PFSK-1 (cell line): ENCODE measurements at regions not wholly inside any gene's neighbourhood (a gene's known extent, or its start where the extent isn't known, plus 50 kb on each side); places are given as distances from the start of the nearest gene placed in this dataset.

Source experiments
- FOXP2 ChIP-seq: optimal IDR thresholded peaks from 2 replicates; pipeline ENCODE3; 2011; ENCODE audit warnings: borderline replicate concordance, control low read depth, inconsistent platforms; ENCODE audit not compliant: insufficient read depth; ENCODE audit errors: extremely low read length, extremely low read depth
- POLR2AphosphoS5 ChIP-seq: IDR thresholded peaks from 2 replicates; pipeline ENCODE4 v1.6.1; 2012; ENCODE audit warnings: low read depth, mild to moderate bottlenecking, control low read depth, low read length, moderate library complexity
- REST ChIP-seq, 2 experiments: IDR thresholded peaks; 2 replicates each; pipeline versions ENCODE4 v1.6.1 to v1.8.0; 2011 to 2012; ENCODE audit warnings: low read depth in 2 of 2, low read length in 2 of 2, control low read depth in 1 of 2, inconsistent platforms in 1 of 2, mild to moderate bottlenecking in 1 of 2, moderate library complexity in 1 of 2; ENCODE audit not compliant: insufficient read depth in 1 of 2
- SIN3A ChIP-seq: IDR thresholded peaks from 2 replicates; pipeline ENCODE4 v1.6.1; 2012; ENCODE audit warnings: mild to moderate bottlenecking, low read length, moderate library complexity, borderline replicate concordance; ENCODE audit not compliant: insufficient read depth
- TAF1 ChIP-seq: IDR thresholded peaks from 2 replicates; pipeline ENCODE4 v1.6.1; 2012; ENCODE audit warnings: low read length, control low read depth, borderline replicate concordance; ENCODE audit not compliant: insufficient read depth

DNA sequence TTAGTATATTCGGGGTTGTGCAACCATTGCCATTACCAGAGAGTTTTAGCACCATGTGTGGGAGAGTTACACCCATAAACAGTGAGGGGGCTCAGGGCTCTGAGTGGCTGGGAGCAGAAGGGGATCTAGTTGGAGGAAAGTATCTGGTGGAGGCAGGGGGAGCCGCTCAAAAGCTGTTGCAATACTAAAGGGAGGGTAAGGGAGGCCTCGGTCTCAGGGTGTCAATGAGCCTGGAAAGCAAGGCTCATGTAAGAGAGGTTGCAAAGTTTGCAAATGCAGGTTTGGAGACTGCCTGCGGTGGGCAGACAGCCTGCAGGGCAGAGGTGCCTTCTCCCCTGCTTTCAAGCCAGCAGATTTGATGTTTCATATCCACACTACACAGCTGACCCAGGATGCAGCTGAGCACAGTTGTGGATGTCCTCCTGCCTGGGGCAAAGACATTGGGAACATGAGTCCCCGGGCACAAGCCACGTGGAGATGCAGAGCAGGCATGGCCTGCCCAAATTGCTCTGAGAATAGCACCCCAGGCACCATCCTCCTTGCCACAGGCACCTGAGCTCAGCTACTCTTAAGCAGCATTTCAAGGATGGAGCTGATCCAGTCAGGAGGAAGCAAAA, 181.4 kb downstream of the TLE3 start:
- TF ChIP-seq REST (IDR thresholded peaks at IDR 0.05; ENCODE audit: insufficient read depth in 1 of 2, low read depth in 2 of 2, low read length in 2 of 2): no peak
- TF ChIP-seq FOXP2: no peak
- no peak for TF ChIP-seq TAF1
- TF ChIP-seq SIN3A: no peak
- no peak for TF ChIP-seq POLR2AphosphoS5

DNA sequence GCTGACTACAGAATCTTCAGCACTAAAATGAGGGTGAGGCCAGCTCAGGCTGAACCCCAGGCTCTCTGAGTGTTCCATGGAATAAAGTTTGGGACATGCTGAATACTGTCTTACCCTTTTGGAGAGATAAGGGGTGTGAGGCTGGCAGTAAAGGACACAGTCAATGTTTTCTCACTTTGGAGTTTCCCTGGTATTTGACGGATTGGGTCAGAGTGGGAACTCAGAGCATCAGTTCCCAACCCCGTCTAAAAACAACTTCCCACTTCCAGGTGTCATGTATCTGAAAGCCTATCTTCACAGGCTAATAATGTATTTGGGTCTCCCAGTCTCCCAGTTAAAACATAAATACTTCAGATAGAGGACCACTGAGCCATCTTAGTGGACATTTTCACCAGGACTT, 180.7 kb downstream of the TLE3 start:
- TF ChIP-seq TAF1: no peak
- TF ChIP-seq SIN3A: no peak
- no peak for TF ChIP-seq FOXP2
- no peak for TF ChIP-seq REST (IDR thresholded peaks at IDR 0.05; ENCODE audit: insufficient read depth in 1 of 2, low read depth in 2 of 2, low read length in 2 of 2)
- no peak for TF ChIP-seq POLR2AphosphoS5

DNA sequence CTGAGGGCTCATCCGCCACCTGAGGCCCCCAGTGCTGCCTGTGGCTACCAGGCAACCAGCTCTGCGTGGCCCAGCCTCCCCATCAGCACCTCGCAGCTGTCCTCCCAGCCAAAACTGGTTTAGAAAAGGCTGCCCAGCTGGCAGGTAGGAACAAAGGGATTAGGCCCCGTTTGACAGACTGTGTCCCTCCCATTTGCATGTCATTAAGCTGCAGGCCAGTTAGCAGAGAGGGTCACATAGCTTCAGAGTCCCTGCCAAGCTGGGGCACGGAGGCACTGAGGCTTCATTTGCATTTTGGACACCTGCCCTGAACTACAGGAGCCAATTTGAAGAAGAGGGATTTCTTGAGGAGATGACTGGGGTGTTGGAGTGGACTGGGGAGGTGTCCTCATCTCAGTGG, 177.9 kb downstream of the TLE3 start:
- TF ChIP-seq POLR2AphosphoS5: no peak
- no peak for TF ChIP-seq REST (IDR thresholded peaks at IDR 0.05; ENCODE audit: insufficient read depth in 1 of 2, low read depth in 2 of 2, low read length in 2 of 2)
- TF ChIP-seq TAF1: no peak
- no peak for TF ChIP-seq FOXP2
- no peak for TF ChIP-seq SIN3A

- TF ChIP-seq FOXP2 (no peak), REST (IDR thresholded peaks at IDR 0.05; ENCODE audit: insufficient read depth in 1 of 2, low read depth in 2 of 2, low read length in 2 of 2) (no peak), SIN3A (no peak), POLR2AphosphoS5 (no peak), TAF1 (no peak)
These were observed 177.5 kb downstream of the TLE3 start for GRCh38 chr15:69920221-69920620.
